ENCODE measurements at regions not wholly inside any gene's neighbourhood (a gene's known extent, or its start where the extent isn't known, plus 50 kb on each side); places are given as distances from the start of the nearest gene placed in this dataset.
A peak's percentile ranks its signal among the peaks of the same experiment; 100 is the strongest.

GRCh38 chr13:76459863-76460262 is 426.3 kb downstream of the KCTD12 start:
- intact Hi-C loops (cut with DNase I; ENCODE audit: low total_unique reads): no loop called here
- Histone ChIP-seq H3K9me3 (no peaks in the 10 kb centered on the region), H3K27me3 (no peaks in the 10 kb centered on the region), H3K4me1 (peaks cover 31% of the 10 kb centered on the region), H3K4me3 (no peak overlapping the region), H3K27ac (peak overlapping the region in 1 of 2 donors; percentile 70), H3K36me3 (ENCODE audit: low read depth, missing control alignments) (no peaks in the 10 kb centered on the region)
- TF ChIP-seq POLR2A (IDR thresholded peaks at IDR 0.05): no peak
- TF ChIP-seq, protein P1, sequence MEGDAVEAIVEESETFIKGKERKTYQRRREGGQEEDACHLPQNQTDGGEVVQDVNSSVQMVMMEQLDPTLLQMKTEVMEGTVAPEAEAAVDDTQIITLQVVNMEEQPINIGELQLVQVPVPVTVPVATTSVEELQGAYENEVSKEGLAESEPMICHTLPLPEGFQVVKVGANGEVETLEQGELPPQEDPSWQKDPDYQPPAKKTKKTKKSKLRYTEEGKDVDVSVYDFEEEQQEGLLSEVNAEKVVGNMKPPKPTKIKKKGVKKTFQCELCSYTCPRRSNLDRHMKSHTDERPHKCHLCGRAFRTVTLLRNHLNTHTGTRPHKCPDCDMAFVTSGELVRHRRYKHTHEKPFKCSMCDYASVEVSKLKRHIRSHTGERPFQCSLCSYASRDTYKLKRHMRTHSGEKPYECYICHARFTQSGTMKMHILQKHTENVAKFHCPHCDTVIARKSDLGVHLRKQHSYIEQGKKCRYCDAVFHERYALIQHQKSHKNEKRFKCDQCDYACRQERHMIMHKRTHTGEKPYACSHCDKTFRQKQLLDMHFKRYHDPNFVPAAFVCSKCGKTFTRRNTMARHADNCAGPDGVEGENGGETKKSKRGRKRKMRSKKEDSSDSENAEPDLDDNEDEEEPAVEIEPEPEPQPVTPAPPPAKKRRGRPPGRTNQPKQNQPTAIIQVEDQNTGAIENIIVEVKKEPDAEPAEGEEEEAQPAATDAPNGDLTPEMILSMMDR (IDR thresholded peaks at IDR 0.05): no peak
- 39 to 43% methylated on average over 4 of the region's 4 CpGs for WGBS, 2 donors
- DNase-seq: no peak

DNA sequence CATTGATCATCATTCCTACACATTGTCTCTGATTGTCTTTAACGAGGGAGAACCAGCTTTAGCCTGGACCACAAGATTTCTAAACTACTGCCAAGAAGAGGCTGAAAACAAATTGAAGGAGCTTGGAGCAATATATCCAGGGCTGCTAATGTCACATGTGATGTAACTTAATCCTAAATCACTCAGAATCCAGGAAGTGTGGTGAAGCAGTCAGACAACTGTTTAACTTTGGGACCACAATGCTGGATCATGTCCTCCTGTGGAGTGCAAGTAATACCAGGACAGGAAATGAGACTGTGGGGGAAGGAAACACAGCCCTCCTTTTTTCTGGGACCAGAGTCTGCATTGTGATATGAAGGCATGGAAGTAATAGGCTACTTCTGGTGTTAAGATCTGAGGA is 430.2 kb downstream of the KCTD12 start:
- no peaks in the 10 kb centered on the region for H3K36me3 ChIP-seq (ENCODE audit: low read depth, missing control alignments)
- H3K4me3 ChIP-seq: no peak overlapping the region
- 30 to 50% methylated on average over 1 of the region's 1 CpG for WGBS, 2 donors
- H3K27ac ChIP-seq: no peak overlapping the region
- H3K9me3 ChIP-seq: no peaks in the 10 kb centered on the region
- intact Hi-C loops (cut with DNase I; ENCODE audit: low total_unique reads): no loop called here
- peaks cover 15% of the 10 kb centered on the region for H3K4me1 ChIP-seq
- H3K27me3 ChIP-seq: no peaks in the 10 kb centered on the region
- TF ChIP-seq, protein P1 (IDR thresholded peaks at IDR 0.05): no peak
- TF ChIP-seq POLR2A (IDR thresholded peaks at IDR 0.05): no peak
- no peak for DNase-seq

DNA sequence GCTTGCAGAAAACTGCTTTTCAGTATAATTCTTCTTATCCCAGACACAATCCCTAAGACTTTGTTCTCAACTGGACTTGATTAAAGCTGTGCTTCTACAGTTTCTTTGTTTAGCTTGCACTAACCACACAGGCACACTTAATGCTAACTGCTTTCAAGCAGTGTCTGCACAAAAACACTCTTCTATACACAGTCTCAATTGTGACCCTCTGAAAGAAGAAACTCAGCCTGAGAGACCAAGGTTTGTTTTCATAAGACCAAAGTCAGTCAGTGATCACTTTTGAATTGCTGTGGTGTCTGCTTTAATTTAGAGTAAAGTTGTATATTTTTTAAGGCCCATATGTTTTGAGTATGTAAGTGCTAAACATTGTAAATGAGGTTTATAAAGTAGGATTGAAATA is 431.2 kb downstream of the KCTD12 start:
- DNase-seq: no peak
- Histone ChIP-seq H3K27me3 (no peaks in the 10 kb centered on the region), H3K36me3 (ENCODE audit: low read depth, missing control alignments) (no peaks in the 10 kb centered on the region), H3K27ac (no peak overlapping the region), H3K4me3 (no peak overlapping the region), H3K4me1 (peaks cover 6% of the 10 kb centered on the region), H3K9me3 (no peaks in the 10 kb centered on the region)
- no peak for TF ChIP-seq POLR2A (IDR thresholded peaks at IDR 0.05)
- TF ChIP-seq, protein P1 (IDR thresholded peaks at IDR 0.05): no peak
- intact Hi-C loops (cut with DNase I; ENCODE audit: low total_unique reads): no loop called here

DNA sequence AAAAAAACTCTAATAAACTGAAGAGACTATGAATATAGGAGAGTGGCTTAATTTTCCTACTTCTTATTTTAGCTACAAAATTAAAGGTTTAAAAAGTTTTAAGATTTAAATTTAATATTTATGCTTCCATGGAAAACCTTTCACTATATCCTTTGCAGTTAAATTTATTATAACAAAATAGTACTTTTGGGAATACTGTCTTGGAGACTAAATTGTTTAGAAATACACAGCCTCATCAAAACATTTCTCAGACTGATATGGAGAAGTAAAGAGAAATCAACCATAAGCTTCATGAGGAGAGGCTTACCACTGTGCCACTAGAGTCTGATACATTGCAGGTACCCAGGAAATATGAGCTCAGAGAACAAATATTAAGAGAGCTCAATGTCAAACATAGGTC is 436.5 kb downstream of the KCTD12 start:
- H3K36me3 ChIP-seq (ENCODE audit: low read depth, missing control alignments): no peaks in the 10 kb centered on the region
- no peak overlapping the region for H3K4me3 ChIP-seq
- no peaks in the 10 kb centered on the region for H3K4me1 ChIP-seq
- H3K27me3 ChIP-seq: no peaks in the 10 kb centered on the region
- H3K9me3 ChIP-seq: no peaks in the 10 kb centered on the region
- H3K27ac ChIP-seq: no peak overlapping the region
- DNase-seq: no peak
- TF ChIP-seq, protein P1 (IDR thresholded peaks at IDR 0.05): no peak
- no peak for TF ChIP-seq POLR2A (IDR thresholded peaks at IDR 0.05)
- intact Hi-C loops (cut with DNase I; ENCODE audit: low total_unique reads): no loop called here

DNA sequence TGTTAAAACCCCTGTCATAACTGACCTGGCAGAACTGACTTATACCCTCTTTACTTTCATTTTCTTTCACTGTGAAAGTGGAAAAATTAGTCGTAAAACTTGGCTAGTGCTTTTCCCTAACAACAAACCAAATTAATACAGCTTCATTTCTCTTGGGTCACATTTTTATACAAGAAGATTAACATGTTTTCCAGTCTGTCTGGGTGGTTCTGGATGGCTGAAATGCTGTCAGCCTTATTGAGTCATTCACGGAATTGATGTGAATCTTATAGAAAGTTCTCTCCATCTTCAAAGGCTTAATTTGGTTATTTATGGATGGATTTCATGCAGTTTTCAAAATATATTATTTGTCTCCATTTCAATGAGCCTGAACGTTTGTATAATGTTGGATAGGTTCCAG is 440.0 kb downstream of the KCTD12 start:
- Histone ChIP-seq H3K36me3 (ENCODE audit: low read depth, missing control alignments) (no peaks in the 10 kb centered on the region), H3K4me3 (no peak overlapping the region), H3K9me3 (no peaks in the 10 kb centered on the region), H3K27ac (no peak overlapping the region), H3K4me1 (no peaks in the 10 kb centered on the region), H3K27me3 (no peaks in the 10 kb centered on the region)
- no peak for DNase-seq
- 36 to 42% methylated on average over 3 of the region's 3 CpGs for WGBS, 2 donors
- TF ChIP-seq POLR2A (IDR thresholded peaks at IDR 0.05): no peak
- TF ChIP-seq, protein P1 (IDR thresholded peaks at IDR 0.05): no peak
- intact Hi-C loops (cut with DNase I; ENCODE audit: low total_unique reads): no loop called here

Measured in testis (tissue), 2 donors.